ENCODE measurements at regions not wholly inside any gene's neighbourhood (a gene's known extent, or its start where the extent isn't known, plus 50 kb on each side); places are given as distances from the start of the nearest gene placed in this dataset.

DNA sequence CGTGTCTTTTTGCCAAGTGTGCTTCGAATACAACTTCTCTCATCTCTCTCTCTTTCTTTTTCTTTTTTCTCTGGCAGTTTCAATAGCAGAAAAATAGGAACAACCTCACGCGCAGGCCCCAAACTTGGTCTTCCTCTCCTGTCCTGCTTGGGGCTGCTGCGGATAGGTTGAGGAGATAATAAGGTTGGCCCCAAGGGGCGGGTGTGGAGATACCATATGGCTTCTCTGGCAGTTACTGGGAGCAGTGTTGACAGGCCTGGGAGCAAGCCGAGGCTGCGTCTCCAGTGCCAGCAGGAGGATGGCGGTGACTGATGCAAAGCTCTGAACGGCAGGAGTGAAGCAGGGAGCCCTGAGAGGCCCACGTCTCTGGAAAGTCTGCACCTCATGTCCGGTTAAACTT is 89.5 kb upstream of the MANSC4 start:
- 49% methylated on average over 12 of the region's 12 CpGs for WGBS (ENCODE audit: low lambda C conversion rate)

More for the DNA sequence above, 89.5 kb upstream of the MANSC4 start:
- Histone ChIP-seq H3K9me3 (ENCODE audit: low read length) (no peaks in the 10 kb centered on the region), H3K27ac (ENCODE audit: extremely low read length, insufficient read depth, low read length) (no peak overlapping the region), H3K4me1 (ENCODE audit: insufficient read depth, low read length) (no peaks in the 10 kb centered on the region), H3K4me2 (ENCODE audit: low read depth, low read length) (no peak overlapping the region), H3K4me3 (replicated peaks in 1 of 3; ENCODE audit: insufficient read depth in 1 of 3, low read depth in 2 of 3, low read length in 3 of 3) (no peak overlapping the region), H3K27me3 (ENCODE audit: control insufficient read depth in 1 of 2, insufficient read depth in 2 of 2, low read length in 2 of 2) (0 out of 5 replicates have a peak, but pooled peaks cover 0 to 3% of the 10 kb centered on the region in 2 experiments), H3K36me3 (replicated peaks in 1 of 2; ENCODE audit: control insufficient read depth in 1 of 2, insufficient read depth in 2 of 2, low read length in 2 of 2) (no peaks in the 10 kb centered on the region), H4K20me1 (ENCODE audit: insufficient read depth, low read length) (no peaks in the 10 kb centered on the region), H2AFZ (ENCODE audit: low read length) (no peak overlapping the region), H3K79me2 (ENCODE audit: insufficient read depth, low read length) (no peaks in the 10 kb centered on the region), H3K9ac (ENCODE audit: insufficient read depth, low read depth, low read length) (no peak overlapping the region)
- no TSS peak for BruUV-seq (replicated peaks)
- no peak for DNase-seq (ENCODE audit: low spot score)
- no peak for ATAC-seq
- TF ChIP-seq, protein P1, sequence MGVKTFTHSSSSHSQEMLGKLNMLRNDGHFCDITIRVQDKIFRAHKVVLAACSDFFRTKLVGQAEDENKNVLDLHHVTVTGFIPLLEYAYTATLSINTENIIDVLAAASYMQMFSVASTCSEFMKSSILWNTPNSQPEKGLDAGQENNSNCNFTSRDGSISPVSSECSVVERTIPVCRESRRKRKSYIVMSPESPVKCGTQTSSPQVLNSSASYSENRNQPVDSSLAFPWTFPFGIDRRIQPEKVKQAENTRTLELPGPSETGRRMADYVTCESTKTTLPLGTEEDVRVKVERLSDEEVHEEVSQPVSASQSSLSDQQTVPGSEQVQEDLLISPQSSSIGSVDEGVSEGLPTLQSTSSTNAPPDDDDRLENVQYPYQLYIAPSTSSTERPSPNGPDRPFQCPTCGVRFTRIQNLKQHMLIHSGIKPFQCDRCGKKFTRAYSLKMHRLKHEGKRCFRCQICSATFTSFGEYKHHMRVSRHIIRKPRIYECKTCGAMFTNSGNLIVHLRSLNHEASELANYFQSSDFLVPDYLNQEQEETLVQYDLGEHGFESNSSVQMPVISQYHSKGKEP (CRISPR knock-in tag; IDR thresholded peaks at IDR 0.05): no peak
- TF ChIP-seq MAF1 (CRISPR knock-in tag; IDR thresholded peaks at IDR 0.05; ENCODE audit: borderline replicate concordance) (no peak), MATR3 (CRISPR knock-in tag; IDR thresholded peaks at IDR 0.05) (no peak), PITX1 (CRISPR knock-in tag; IDR thresholded peaks at IDR 0.05) (no peak), ZNF776 (CRISPR knock-in tag; IDR thresholded peaks at IDR 0.05) (no peak), POLR2AphosphoS2 (IDR thresholded peaks at IDR 0.05; ENCODE audit: low read depth, low read length) (no peak), ZIK1 (CRISPR knock-in tag; IDR thresholded peaks at IDR 0.05; ENCODE audit: borderline replicate concordance, low read depth) (no peak), MED13 (CRISPR knock-in tag; IDR thresholded peaks at IDR 0.05) (no peak), DPF2 (CRISPR knock-in tag; IDR thresholded peaks at IDR 0.05; ENCODE audit: borderline replicate concordance, low read depth) (no peak), JUNB (CRISPR knock-in tag; IDR thresholded peaks at IDR 0.05; ENCODE audit: borderline replicate concordance) (no peak), MIXL1 (CRISPR knock-in tag; IDR thresholded peaks at IDR 0.05) (no peak), ZNF121 (CRISPR knock-in tag; IDR thresholded peaks at IDR 0.05) (no peak), ZFP37 (CRISPR knock-in tag; IDR thresholded peaks at IDR 0.05; ENCODE audit: borderline replicate concordance) (no peak), ZNF274 (CRISPR knock-in tag; IDR thresholded peaks at IDR 0.05) (no peak), NFKBIZ (CRISPR knock-in tag; IDR thresholded peaks at IDR 0.05) (no peak), FLYWCH1 (CRISPR knock-in tag; IDR thresholded peaks at IDR 0.05) (no peak), ZNF557 (CRISPR knock-in tag; IDR thresholded peaks at IDR 0.05) (no peak)
- TF ChIP-seq, protein P2, sequence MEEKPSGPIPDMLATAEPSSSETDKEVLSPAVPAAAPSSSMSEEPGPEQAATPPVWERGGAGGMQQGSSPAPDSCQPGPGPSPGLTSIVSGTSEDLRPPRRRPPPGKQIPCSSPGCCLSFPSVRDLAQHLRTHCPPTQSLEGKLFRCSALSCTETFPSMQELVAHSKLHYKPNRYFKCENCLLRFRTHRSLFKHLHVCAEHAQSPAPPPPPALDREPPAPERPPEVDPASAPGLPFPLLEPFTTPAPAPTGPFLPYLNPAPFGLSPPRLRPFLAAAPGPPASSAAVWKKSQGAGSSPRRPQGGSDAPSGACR (CRISPR knock-in tag; IDR thresholded peaks at IDR 0.05): no peak
- TF ChIP-seq, protein P3, sequence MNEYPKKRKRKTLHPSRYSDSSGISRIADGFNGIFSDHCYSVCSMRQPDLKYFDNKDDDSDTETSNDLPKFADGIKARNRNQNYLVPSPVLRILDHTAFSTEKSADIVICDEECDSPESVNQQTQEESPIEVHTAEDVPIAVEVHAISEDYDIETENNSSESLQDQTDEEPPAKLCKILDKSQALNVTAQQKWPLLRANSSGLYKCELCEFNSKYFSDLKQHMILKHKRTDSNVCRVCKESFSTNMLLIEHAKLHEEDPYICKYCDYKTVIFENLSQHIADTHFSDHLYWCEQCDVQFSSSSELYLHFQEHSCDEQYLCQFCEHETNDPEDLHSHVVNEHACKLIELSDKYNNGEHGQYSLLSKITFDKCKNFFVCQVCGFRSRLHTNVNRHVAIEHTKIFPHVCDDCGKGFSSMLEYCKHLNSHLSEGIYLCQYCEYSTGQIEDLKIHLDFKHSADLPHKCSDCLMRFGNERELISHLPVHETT (CRISPR knock-in tag; conservative IDR thresholded peaks at IDR 0.05): no peak
- ChIA-PET CTCF (ENCODE audit: low intra/inter-chr PET ratio, low total read pairs) (no interaction called here), POLR2A (no interaction called here)
- FAIRE-seq: no peak
- intact Hi-C loops (cut with micrococcal nuclease; ENCODE audit: unreplicated experiment): no loop called here
- in situ Hi-C loops (cut with HindIII; ENCODE audit: extremely low pct_ligation_motif_present, low pct_unique_long_range_greater_than_20kb): no loop called here

Measured in HepG2 (cell line).